ENCODE measurements at regions not wholly inside any gene's neighbourhood (a gene's known extent, or its start where the extent isn't known, plus 50 kb on each side); places are given as distances from the start of the nearest gene placed in this dataset.
A peak's percentile ranks its signal among the peaks of the same experiment; 100 is the strongest.

DNA sequence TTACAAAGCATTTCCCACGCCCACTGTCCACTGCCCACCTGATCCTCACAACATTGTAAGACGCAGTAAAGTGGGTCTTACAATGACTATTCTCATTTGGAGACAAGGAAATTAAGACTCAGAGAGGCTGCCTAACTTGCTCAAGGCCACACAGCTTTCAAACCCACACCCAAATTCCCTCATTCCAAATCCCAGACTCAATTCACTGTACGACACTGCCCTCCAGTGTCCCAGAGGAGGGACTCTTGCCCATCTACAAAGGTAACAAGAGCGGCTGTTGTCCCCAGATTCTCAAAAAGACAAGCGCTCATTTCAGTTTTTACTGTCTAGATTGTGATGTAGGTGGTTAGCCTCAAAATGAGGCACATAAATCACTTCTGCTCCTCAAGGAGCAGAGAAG is 184.6 kb downstream of the ACTL7B start:
- Mint-ChIP-seq H3K9me3 (ENCODE audit: unreplicated experiment) (peaks cover 7% of the 10 kb centered on the region), H3K27me3 (ENCODE audit: low read depth, unreplicated experiment) (peaks cover 20% of the 10 kb centered on the region), H3K4me3 (ENCODE audit: unreplicated experiment) (no peak overlapping the region), H3K36me3 (ENCODE audit: low read depth, unreplicated experiment) (no peaks in the 10 kb centered on the region), H3K27ac (ENCODE audit: unreplicated experiment) (no peak overlapping the region), H3K4me1 (ENCODE audit: low read depth, unreplicated experiment) (peaks cover 14% of the 10 kb centered on the region)
- H3K27me3 ChIP-seq (ENCODE audit: insufficient read depth, low read length): no peaks in the 10 kb centered on the region
- no peak for TF ChIP-seq EZH2 (IDR thresholded peaks at IDR 0.05; ENCODE audit: insufficient read depth, low read length)
- peak; percentile 36 for TF ChIP-seq CTCF (IDR thresholded peaks at IDR 0.05; ENCODE audit: insufficient read depth, low read depth, low read length)
- H3K4me2 ChIP-seq (ENCODE audit: low read length): no peak overlapping the region
- no peak overlapping the region for H2AFZ ChIP-seq (ENCODE audit: low read depth, low read length)
- DNase-seq (ENCODE audit: low read depth) (no peak), FAIRE-seq (no peak)
- H3K4me3 ChIP-seq (ENCODE audit: insufficient read depth, low read depth, low read length): no peak overlapping the region
- H3K9ac ChIP-seq (ENCODE audit: low read length): no peak overlapping the region
- no peak overlapping the region for H3K27ac ChIP-seq (ENCODE audit: low read depth, low read length)
- H4K20me1 ChIP-seq (ENCODE audit: insufficient read depth, low read length): no peaks in the 10 kb centered on the region
- H3K79me2 ChIP-seq (ENCODE audit: insufficient read depth, low read length): no peaks in the 10 kb centered on the region
- peaks cover 15% of the 10 kb centered on the region for H3K4me1 ChIP-seq (ENCODE audit: insufficient read depth, low read length)
- no peaks in the 10 kb centered on the region for H3K9me3 ChIP-seq (ENCODE audit: insufficient read depth, low read depth, low read length)
- H3K36me3 ChIP-seq (ENCODE audit: insufficient read depth, low read length): no peaks in the 10 kb centered on the region

GRCh38 chr9:108668938-108669335 is 186.8 kb downstream of the ACTL7B start:
- Mint-ChIP-seq H3K4me1 (ENCODE audit: low read depth, unreplicated experiment) (peaks cover 17% of the 10 kb centered on the region), H3K4me3 (ENCODE audit: unreplicated experiment) (no peak overlapping the region), H3K27me3 (ENCODE audit: low read depth, unreplicated experiment) (peaks cover 12% of the 10 kb centered on the region), H3K36me3 (ENCODE audit: low read depth, unreplicated experiment) (no peaks in the 10 kb centered on the region), H3K9me3 (ENCODE audit: unreplicated experiment) (peaks cover 3% of the 10 kb centered on the region), H3K27ac (ENCODE audit: unreplicated experiment) (no peak overlapping the region)
- no peak overlapping the region for H3K27ac ChIP-seq (ENCODE audit: low read depth, low read length)
- no peak overlapping the region for H2AFZ ChIP-seq (ENCODE audit: low read depth, low read length)
- no peak for TF ChIP-seq CTCF (IDR thresholded peaks at IDR 0.05; ENCODE audit: insufficient read depth, low read depth, low read length)
- no peaks in the 10 kb centered on the region for H3K27me3 ChIP-seq (ENCODE audit: insufficient read depth, low read length)
- no peaks in the 10 kb centered on the region for H4K20me1 ChIP-seq (ENCODE audit: insufficient read depth, low read length)
- H3K36me3 ChIP-seq (ENCODE audit: insufficient read depth, low read length): no peaks in the 10 kb centered on the region
- H3K9ac ChIP-seq (ENCODE audit: low read length): no peak overlapping the region
- no peaks in the 10 kb centered on the region for H3K9me3 ChIP-seq (ENCODE audit: insufficient read depth, low read depth, low read length)
- H3K4me1 ChIP-seq (ENCODE audit: insufficient read depth, low read length): peaks cover 18% of the 10 kb centered on the region
- DNase-seq (ENCODE audit: low read depth): no peak
- no peak overlapping the region for H3K4me3 ChIP-seq (ENCODE audit: insufficient read depth, low read depth, low read length)
- no peak overlapping the region for H3K4me2 ChIP-seq (ENCODE audit: low read length)
- H3K79me2 ChIP-seq (ENCODE audit: insufficient read depth, low read length): no peaks in the 10 kb centered on the region
- FAIRE-seq: no peak

GRCh38 chr9:108668191-108668937 is 187.4 kb downstream of the ACTL7B start:
- Histone ChIP-seq H4K20me1 (ENCODE audit: insufficient read depth, low read length) (no peaks in the 10 kb centered on the region), H3K4me3 (ENCODE audit: insufficient read depth, low read depth, low read length) (no peak overlapping the region), H3K4me2 (ENCODE audit: low read length) (no peak overlapping the region), H3K36me3 (ENCODE audit: insufficient read depth, low read length) (no peaks in the 10 kb centered on the region), H3K9me3 (ENCODE audit: insufficient read depth, low read depth, low read length) (no peaks in the 10 kb centered on the region), H3K27me3 (ENCODE audit: insufficient read depth, low read length) (no peaks in the 10 kb centered on the region), H2AFZ (ENCODE audit: low read depth, low read length) (no peak overlapping the region), H3K27ac (ENCODE audit: low read depth, low read length) (no peak overlapping the region), H3K9ac (ENCODE audit: low read length) (no peak overlapping the region), H3K79me2 (ENCODE audit: insufficient read depth, low read length) (no peaks in the 10 kb centered on the region), H3K4me1 (ENCODE audit: insufficient read depth, low read length) (peaks cover 17% of the 10 kb centered on the region)
- DNase-seq (ENCODE audit: low read depth): no peak
- H3K9me3 Mint-ChIP-seq (ENCODE audit: unreplicated experiment): peaks cover 3% of the 10 kb centered on the region
- H3K4me3 Mint-ChIP-seq (ENCODE audit: unreplicated experiment): no peak overlapping the region
- H3K36me3 Mint-ChIP-seq (ENCODE audit: low read depth, unreplicated experiment): no peaks in the 10 kb centered on the region
- H3K27ac Mint-ChIP-seq (ENCODE audit: unreplicated experiment): no peak overlapping the region
- H3K4me1 Mint-ChIP-seq (ENCODE audit: low read depth, unreplicated experiment): peaks cover 17% of the 10 kb centered on the region
- TF ChIP-seq EZH2 (IDR thresholded peaks at IDR 0.05; ENCODE audit: insufficient read depth, low read length) (no peak), CTCF (IDR thresholded peaks at IDR 0.05; ENCODE audit: insufficient read depth, low read depth, low read length) (no peak)
- peaks cover 12% of the 10 kb centered on the region for H3K27me3 Mint-ChIP-seq (ENCODE audit: low read depth, unreplicated experiment)
- no peak for FAIRE-seq

Data from astrocyte (in vitro differentiated cells and primary cell).